ENCODE measurements at regions not wholly inside any gene's neighbourhood (a gene's known extent, or its start where the extent isn't known, plus 50 kb on each side); places are given as distances from the start of the nearest gene placed in this dataset.

- TF ChIP-seq ISL1 (CRISPR knock-in tag; IDR thresholded peaks at IDR 0.05): no peak
- no peak for TF ChIP-seq TSHZ2 (CRISPR knock-in tag; IDR thresholded peaks at IDR 0.05)
- no peak for TF ChIP-seq RARB (CRISPR knock-in tag; IDR thresholded peaks at IDR 0.05)
- TF ChIP-seq CREB5 (CRISPR knock-in tag; IDR thresholded peaks at IDR 0.05; ENCODE audit: low read depth): no peak
- TF ChIP-seq ZFP30 (CRISPR knock-in tag; IDR thresholded peaks at IDR 0.05): no peak
- no peak for TF ChIP-seq SNAI2 (CRISPR knock-in tag; IDR thresholded peaks at IDR 0.05)
- no peak for TF ChIP-seq ZNF8 (CRISPR knock-in tag; IDR thresholded peaks at IDR 0.05)
- TF ChIP-seq CSRNP3 (CRISPR knock-in tag; IDR thresholded peaks at IDR 0.05): no peak
- TF ChIP-seq PATZ1 (CRISPR knock-in tag; IDR thresholded peaks at IDR 0.05; ENCODE audit: borderline replicate concordance): no peak
- no peak for TF ChIP-seq GLIS3 (CRISPR knock-in tag; IDR thresholded peaks at IDR 0.05)
- TF ChIP-seq TOX (CRISPR knock-in tag; IDR thresholded peaks at IDR 0.05; ENCODE audit: borderline replicate concordance): no peak
- no peak for TF ChIP-seq TCF4 (CRISPR knock-in tag; IDR thresholded peaks at IDR 0.05; ENCODE audit: borderline replicate concordance)
These were observed 670.0 kb upstream of the CDH2 start for GRCh38 chr18:28846958-28847357.

All from SK-N-SH treated with all-trans-retinoic acid at 6 μM for 48 hours (cell line).